ENCODE measurements at regions not wholly inside any gene's neighbourhood (a gene's known extent, or its start where the extent isn't known, plus 50 kb on each side); places are given as distances from the start of the nearest gene placed in this dataset.

GRCh38 chr5:159488516-159488915, 158.2 kb upstream of the IL12B start:
- Histone ChIP-seq H3K27me3 (ENCODE audit: control insufficient read depth in 4 of 4, insufficient read depth in 4 of 4, low read length in 3 of 4) (no peaks in the 10 kb centered on the region), H3K9ac (ENCODE audit: low read depth in 1 of 2, low read length in 2 of 2) (no peak overlapping the region), H3K36me3 (ENCODE audit: control insufficient read depth in 4 of 4, insufficient read depth in 3 of 4, low read depth in 1 of 4, low read length in 3 of 4) (no peaks in the 10 kb centered on the region), H3K4me1 (ENCODE audit: control insufficient read depth in 4 of 4, insufficient read depth in 4 of 4, low read length in 3 of 4) (no peaks in the 10 kb centered on the region), H3K4me3 (ENCODE audit: low read depth in 1 of 3, low read length in 3 of 3) (no peak overlapping the region), H3K27ac (ENCODE audit: low read depth in 1 of 2, low read length in 2 of 2) (no peak overlapping the region), H3K9me3 (ENCODE audit: control insufficient read depth in 4 of 4, low read length in 3 of 4) (no peaks in the 10 kb centered on the region)
- no peak for TF ChIP-seq SP1 (IDR thresholded peaks at IDR 0.05)
- DNase-seq (ENCODE audit: low spot score), result no peak
- WGBS, result 70% methylated on average over 4 of the region's 4 CpGs

- Histone ChIP-seq H3K9ac (ENCODE audit: low read depth in 1 of 2, low read length in 2 of 2) (no peak overlapping the region), H3K27me3 (ENCODE audit: control insufficient read depth in 4 of 4, insufficient read depth in 4 of 4, low read length in 3 of 4) (no peaks in the 10 kb centered on the region), H3K27ac (ENCODE audit: low read depth in 1 of 2, low read length in 2 of 2) (no peak overlapping the region), H3K4me1 (ENCODE audit: control insufficient read depth in 4 of 4, insufficient read depth in 4 of 4, low read length in 3 of 4) (no peaks in the 10 kb centered on the region), H3K9me3 (ENCODE audit: control insufficient read depth in 4 of 4, low read length in 3 of 4) (no peaks in the 10 kb centered on the region), H3K36me3 (ENCODE audit: control insufficient read depth in 4 of 4, insufficient read depth in 3 of 4, low read depth in 1 of 4, low read length in 3 of 4) (no peaks in the 10 kb centered on the region), H3K4me3 (ENCODE audit: low read depth in 1 of 3, low read length in 3 of 3) (no peak overlapping the region)
- no peak for TF ChIP-seq RAD21 (IDR thresholded peaks at IDR 0.05)
- no peak for TF ChIP-seq YY1 (IDR thresholded peaks at IDR 0.05)
- TF ChIP-seq EGR1 (IDR thresholded peaks at IDR 0.05; ENCODE audit: low read depth in 2 of 2), result no peak
- TF ChIP-seq JUND (IDR thresholded peaks at IDR 0.05), result no peak
- TF ChIP-seq RXRA (IDR thresholded peaks at IDR 0.05), result no peak
- TF ChIP-seq NR2F2 (IDR thresholded peaks at IDR 0.05), result no peak
- 97% methylated on average over 1 of the region's 1 CpG for WGBS
- no peak for DNase-seq (ENCODE audit: low spot score)
These were observed 159.5 kb upstream of the IL12B start for GRCh38 chr5:159489779-159490178.

- Histone ChIP-seq H3K9me3 (ENCODE audit: control insufficient read depth in 4 of 4, low read length in 3 of 4) (no peaks in the 10 kb centered on the region), H3K4me1 (ENCODE audit: control insufficient read depth in 4 of 4, insufficient read depth in 4 of 4, low read length in 3 of 4) (no peaks in the 10 kb centered on the region), H3K36me3 (ENCODE audit: control insufficient read depth in 4 of 4, insufficient read depth in 3 of 4, low read depth in 1 of 4, low read length in 3 of 4) (no peaks in the 10 kb centered on the region), H3K27me3 (ENCODE audit: control insufficient read depth in 4 of 4, insufficient read depth in 4 of 4, low read length in 3 of 4) (no peaks in the 10 kb centered on the region), H3K4me3 (ENCODE audit: low read depth in 1 of 3, low read length in 3 of 3) (no peak overlapping the region), H3K27ac (ENCODE audit: low read depth in 1 of 2, low read length in 2 of 2) (no peak overlapping the region), H3K9ac (ENCODE audit: low read depth in 1 of 2, low read length in 2 of 2) (no peak overlapping the region)
- TF ChIP-seq CTCF (IDR thresholded peaks at IDR 0.05; ENCODE audit: low read depth, low read length, missing input control), result no peak
- TF ChIP-seq FOXA1 (IDR thresholded peaks at IDR 0.05), result no peak
- no peak for TF ChIP-seq JUND (IDR thresholded peaks at IDR 0.05)
- no peak for TF ChIP-seq HNF4G (IDR thresholded peaks at IDR 0.05)
- TF ChIP-seq RAD21 (IDR thresholded peaks at IDR 0.05), result no peak
- no peak for TF ChIP-seq HNF4A (conservative IDR thresholded peaks at IDR 0.05)
- TF ChIP-seq EGR1 (IDR thresholded peaks at IDR 0.05; ENCODE audit: low read depth in 2 of 2), result no peak
- TF ChIP-seq REST (IDR thresholded peaks at IDR 0.05), result no peak
- no peak for TF ChIP-seq TAF1 (conservative IDR thresholded peaks at IDR 0.05)
- no peak for TF ChIP-seq FOXA2 (IDR thresholded peaks at IDR 0.05)
- TF ChIP-seq MAX (IDR thresholded peaks at IDR 0.05), result no peak
- no peak for TF ChIP-seq YY1 (IDR thresholded peaks at IDR 0.05)
- TF ChIP-seq ATF3 (IDR thresholded peaks at IDR 0.05), result no peak
- TF ChIP-seq GABPA (IDR thresholded peaks at IDR 0.05 in 1 of 2, conservative IDR thresholded peaks at IDR 0.05 in 1 of 2), result no peak
- TF ChIP-seq NR2F2 (IDR thresholded peaks at IDR 0.05), result no peak
- DNase-seq (ENCODE audit: low spot score), result no peak
- WGBS, result 74% methylated on average over 2 of the region's 2 CpGs
These were observed 160.2 kb upstream of the IL12B start for GRCh38 chr5:159490507-159490906.
